ENCODE measurements at regions not wholly inside any gene's neighbourhood (a gene's known extent, or its start where the extent isn't known, plus 50 kb on each side); places are given as distances from the start of the nearest gene placed in this dataset.

DNA sequence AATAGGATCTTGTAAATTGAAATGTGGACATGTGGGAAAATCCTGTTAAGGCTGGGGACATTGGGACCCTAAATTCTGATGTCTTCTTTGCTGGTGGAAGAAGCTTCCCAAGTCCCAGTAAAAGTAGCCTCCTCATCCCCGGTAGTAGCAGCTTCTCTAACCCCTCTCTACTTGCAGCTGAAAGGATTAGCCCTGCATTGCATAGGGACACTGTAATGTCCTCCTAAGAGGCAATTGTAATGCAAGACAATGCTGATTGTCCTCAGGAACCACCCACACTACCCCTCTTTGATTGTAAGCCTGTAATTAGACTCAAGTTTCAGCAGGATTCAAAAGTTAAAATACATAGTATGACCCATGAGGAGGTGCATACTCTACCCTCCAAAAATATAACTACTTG is 1938.4 kb upstream of the C9orf72 start:
- no peak overlapping the region for H3K4me3 ChIP-seq (replicated peaks; ENCODE audit: low read depth, low read length)
- TF ChIP-seq, protein P1, sequence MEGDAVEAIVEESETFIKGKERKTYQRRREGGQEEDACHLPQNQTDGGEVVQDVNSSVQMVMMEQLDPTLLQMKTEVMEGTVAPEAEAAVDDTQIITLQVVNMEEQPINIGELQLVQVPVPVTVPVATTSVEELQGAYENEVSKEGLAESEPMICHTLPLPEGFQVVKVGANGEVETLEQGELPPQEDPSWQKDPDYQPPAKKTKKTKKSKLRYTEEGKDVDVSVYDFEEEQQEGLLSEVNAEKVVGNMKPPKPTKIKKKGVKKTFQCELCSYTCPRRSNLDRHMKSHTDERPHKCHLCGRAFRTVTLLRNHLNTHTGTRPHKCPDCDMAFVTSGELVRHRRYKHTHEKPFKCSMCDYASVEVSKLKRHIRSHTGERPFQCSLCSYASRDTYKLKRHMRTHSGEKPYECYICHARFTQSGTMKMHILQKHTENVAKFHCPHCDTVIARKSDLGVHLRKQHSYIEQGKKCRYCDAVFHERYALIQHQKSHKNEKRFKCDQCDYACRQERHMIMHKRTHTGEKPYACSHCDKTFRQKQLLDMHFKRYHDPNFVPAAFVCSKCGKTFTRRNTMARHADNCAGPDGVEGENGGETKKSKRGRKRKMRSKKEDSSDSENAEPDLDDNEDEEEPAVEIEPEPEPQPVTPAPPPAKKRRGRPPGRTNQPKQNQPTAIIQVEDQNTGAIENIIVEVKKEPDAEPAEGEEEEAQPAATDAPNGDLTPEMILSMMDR (IDR thresholded peaks at IDR 0.05; ENCODE audit: low read length, missing control alignments), result no peak
- no peak for DNase-seq (ENCODE audit: low read depth)

DNA sequence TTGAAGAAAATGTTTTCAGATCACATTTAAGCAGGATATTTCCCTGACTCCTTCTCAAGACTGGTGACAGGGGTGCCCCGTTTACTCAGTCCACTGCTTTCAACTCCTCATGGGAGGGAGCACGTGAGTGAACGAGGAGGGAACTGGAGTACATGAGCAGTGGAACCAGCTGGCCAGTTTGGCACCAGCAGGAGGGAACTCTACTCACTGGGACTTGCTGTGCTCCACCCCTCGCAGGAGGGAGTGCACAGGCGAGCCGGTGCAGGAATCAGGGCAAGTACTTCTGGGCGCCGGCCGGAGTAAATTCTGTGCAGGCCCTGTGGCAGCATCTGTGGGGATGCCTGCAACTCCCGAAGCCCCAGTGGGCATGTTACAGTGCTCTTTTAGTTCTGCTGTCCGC is 1941.1 kb upstream of the C9orf72 start:
- no peak for DNase-seq (ENCODE audit: low read depth)
- H3K4me3 ChIP-seq (replicated peaks; ENCODE audit: low read depth, low read length), result no peak overlapping the region
- TF ChIP-seq, protein P1 (IDR thresholded peaks at IDR 0.05; ENCODE audit: low read length, missing control alignments), result no peak

DNA sequence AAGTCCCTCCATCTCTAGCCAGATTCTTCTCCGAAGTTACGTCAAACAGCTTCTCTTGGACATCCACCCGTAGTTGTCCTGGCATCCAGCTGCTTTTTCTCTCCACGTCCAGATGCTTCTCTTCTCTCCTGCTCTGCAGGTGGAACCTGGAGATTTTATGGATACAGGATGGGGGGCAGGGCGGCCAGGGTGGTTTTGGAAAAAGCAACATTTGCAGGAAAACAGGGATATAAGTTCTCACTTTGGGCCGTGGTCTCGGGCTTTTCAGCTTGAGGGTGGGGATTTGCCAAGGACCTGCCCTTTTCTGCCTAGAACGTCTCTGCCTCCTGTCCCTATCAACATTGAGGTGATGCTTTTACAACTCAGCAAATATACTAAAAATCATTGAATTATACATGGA is 1941.6 kb upstream of the C9orf72 start:
- no peak overlapping the region for H3K4me3 ChIP-seq (replicated peaks; ENCODE audit: low read depth, low read length)
- no peak for DNase-seq (ENCODE audit: low read depth)
- TF ChIP-seq, protein P1 (IDR thresholded peaks at IDR 0.05; ENCODE audit: low read length, missing control alignments), result no peak

DNA sequence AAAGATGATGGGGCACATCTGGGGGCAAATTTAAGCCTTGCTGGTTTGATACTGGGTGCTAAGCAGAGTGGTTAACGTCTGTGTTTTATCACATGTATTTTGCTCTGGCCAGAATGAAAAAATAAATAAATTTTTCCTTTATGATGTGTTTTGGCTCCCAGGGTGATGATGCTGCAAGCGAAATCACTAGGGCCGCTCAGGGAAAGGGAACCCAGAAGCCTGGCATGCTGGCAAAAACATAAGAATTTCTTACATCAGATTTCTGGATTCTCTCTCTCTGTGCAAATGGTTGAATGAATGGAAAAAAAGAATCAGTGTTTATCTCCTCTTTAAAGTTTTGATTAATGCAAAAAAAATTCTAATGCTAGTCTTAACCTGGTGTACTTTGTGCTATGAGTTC is 1975.2 kb upstream of the C9orf72 start:
- TF ChIP-seq, protein P1 (IDR thresholded peaks at IDR 0.05; ENCODE audit: low read length, missing control alignments), result no peak
- DNase-seq (ENCODE audit: low read depth), result peak; percentile 15
- no peak overlapping the region for H3K4me3 ChIP-seq (replicated peaks; ENCODE audit: low read depth, low read length)

DNA sequence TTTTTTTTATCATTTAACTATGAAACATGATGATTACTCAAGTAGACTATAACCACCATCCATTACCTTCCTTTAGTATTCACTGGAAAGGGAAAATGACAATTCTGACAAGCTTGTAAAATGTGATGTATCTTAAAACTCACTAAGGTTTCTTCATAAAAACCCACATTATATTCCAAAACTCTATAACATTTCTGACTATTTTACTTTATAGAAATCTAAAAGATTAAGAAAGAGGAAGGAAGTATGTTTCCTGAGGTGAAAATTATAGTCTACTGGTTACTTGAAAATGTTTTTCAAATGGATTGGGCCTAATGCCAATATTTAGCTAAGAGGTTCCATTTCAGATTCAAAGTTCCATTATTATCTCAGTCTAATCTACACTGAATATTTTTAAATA is 1982.2 kb upstream of the C9orf72 start:
- H3K4me3 ChIP-seq (replicated peaks; ENCODE audit: low read depth, low read length), result no peak overlapping the region
- DNase-seq (ENCODE audit: low read depth), result no peak
- TF ChIP-seq, protein P1 (IDR thresholded peaks at IDR 0.05; ENCODE audit: low read length, missing control alignments), result no peak

DNA sequence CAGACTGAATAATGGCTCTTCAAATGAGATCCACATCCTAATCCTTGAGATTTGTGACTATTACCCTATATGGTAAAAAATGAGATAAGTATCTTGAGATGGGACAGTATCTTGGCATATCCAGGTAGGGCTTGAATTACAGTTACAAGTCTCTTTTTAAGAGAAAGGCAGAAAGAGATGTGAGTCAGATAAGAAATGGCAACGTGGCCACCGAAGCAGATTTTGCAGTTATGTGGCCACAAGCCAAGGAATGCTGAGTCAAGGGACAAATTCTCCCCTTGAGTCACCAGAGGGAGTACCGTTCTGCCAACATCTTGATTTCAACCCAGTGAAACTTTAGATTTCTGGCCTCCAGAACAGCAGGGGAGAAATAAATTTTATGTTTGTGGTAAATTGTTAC is 1983.0 kb upstream of the C9orf72 start:
- peak; percentile 83 for DNase-seq (ENCODE audit: low read depth)
- TF ChIP-seq, protein P1 (IDR thresholded peaks at IDR 0.05; ENCODE audit: low read length, missing control alignments), result no peak
- no peak overlapping the region for H3K4me3 ChIP-seq (replicated peaks; ENCODE audit: low read depth, low read length)

DNA sequence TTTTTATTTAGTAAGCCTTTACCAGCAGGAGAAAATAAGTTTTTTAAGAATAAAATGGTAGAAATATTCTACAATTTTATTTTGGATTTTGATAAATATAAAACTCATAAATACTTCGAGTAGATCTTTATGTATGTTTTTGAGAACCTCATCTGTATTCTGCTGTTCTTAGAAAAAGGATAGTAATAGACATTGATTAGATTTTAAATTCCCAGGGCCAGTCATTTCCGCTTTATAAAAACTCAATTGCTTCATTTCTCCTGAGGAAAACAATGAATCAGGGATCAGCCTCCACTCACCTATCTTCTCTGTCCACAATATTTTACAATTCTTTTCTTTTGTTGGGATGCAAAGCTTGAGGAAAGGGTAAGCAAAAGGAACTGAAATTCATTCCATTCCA is 1983.5 kb upstream of the C9orf72 start:
- TF ChIP-seq, protein P1 (IDR thresholded peaks at IDR 0.05; ENCODE audit: low read length, missing control alignments), result no peak
- DNase-seq (ENCODE audit: low read depth), result no peak
- H3K4me3 ChIP-seq (replicated peaks; ENCODE audit: low read depth, low read length), result no peak overlapping the region

All from fibroblast of pulmonary artery (primary cell).